Activated B cell treated with CpG ODN at 0.5 μM for 24 hours (primary cell): ENCODE measurements at regions not wholly inside any gene's neighbourhood (a gene's known extent, or its start where the extent isn't known, plus 50 kb on each side); places are given as distances from the start of the nearest gene placed in this dataset.

ENCODE experiments used
- ATAC-seq: fragments of 200-7000 bp; cut with Tn5 transposase; one replicate; pipeline ENCODE4 v1.10.0; 2021; ENCODE audit warnings: low read depth, mild to moderate bottlenecking, moderate library complexity
- CTCF ChIA-PET: fragments of 350-600 bp; sonication (Branson Sonifier 250); formaldehyde crosslinking; loops from one replicate; lab custom pipeline; 2021; ENCODE audit warnings: antibody characterized with exemption; lab: Charles Lee
- POLR2A ChIA-PET: fragments of 350-600 bp; sonication (Branson Sonifier 250); formaldehyde crosslinking; loops from one replicate; lab custom pipeline; 2021; ENCODE audit warnings: antibody characterized with exemption; lab: Charles Lee
- DNase-seq: peaks from one replicate; pipeline ENCODE4 v3.0.0; 2022
- H3K27ac Mint-ChIP-seq: one replicate; pipeline ENCODE4 v1.8.0; 2020; ENCODE audit warnings: mixed read lengths
- H3K27me3 Mint-ChIP-seq: one replicate; pipeline ENCODE4 v1.8.0; 2021; ENCODE audit warnings: mixed read lengths
- H3K36me3 Mint-ChIP-seq: one replicate; pipeline ENCODE4 v1.8.0; 2021; ENCODE audit warnings: low read depth, mixed read lengths
- H3K4me1 Mint-ChIP-seq: one replicate; pipeline ENCODE4 v1.8.0; 2021; ENCODE audit warnings: mixed read lengths
- H3K4me3 Mint-ChIP-seq: one replicate; pipeline ENCODE4 v1.8.0; 2020; ENCODE audit warnings: mild to moderate bottlenecking, mixed read lengths
- H3K9me3 Mint-ChIP-seq: one replicate; pipeline ENCODE4 v1.8.0; 2020; ENCODE audit warnings: mixed read lengths
- CTCF ChIP-seq: fragments of 200-600 bp; IDR thresholded peaks from one replicate; pipeline ENCODE4 v1.8.0; 2022; ENCODE audit warnings: antibody characterized with exemption, mild to moderate bottlenecking
- intact Hi-C: fragments of 100-400 bp; cut with micrococcal nuclease; formaldehyde crosslinking; loops from one replicate; pipeline ENCODE4 v1.15.1; 2024

DNA sequence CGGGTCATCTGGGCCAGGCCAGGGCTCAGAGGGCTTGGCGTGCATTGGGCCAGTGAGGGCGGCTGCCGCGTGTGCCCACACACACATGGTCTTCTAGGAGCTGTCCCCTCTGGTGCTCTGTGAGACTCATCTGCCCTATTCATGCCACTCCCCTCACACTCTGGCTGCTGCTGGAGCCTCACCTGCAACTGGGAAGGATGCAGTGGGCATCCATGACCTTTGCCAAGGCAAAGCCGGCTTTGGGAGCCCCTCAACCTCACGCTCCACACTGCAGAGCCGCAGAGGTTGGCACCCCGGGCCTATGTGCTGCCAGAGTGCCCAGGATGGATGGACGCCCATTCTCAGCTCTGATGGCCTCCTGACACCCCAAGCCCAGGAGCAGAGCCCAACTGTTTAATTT lies 330.2 kb upstream of the SALL3 start:
- Mint-ChIP-seq H3K36me3 (no peaks in the 10 kb centered on the region), H3K27me3 (no peaks in the 10 kb centered on the region), H3K27ac (no peak overlapping the region), H3K4me3 (no peak overlapping the region), H3K4me1 (no peaks in the 10 kb centered on the region), H3K9me3 (peaks cover 4% of the 10 kb centered on the region)
- CTCF ChIA-PET, result no interaction called here
- intact Hi-C loops, result no loop called here
- no peak for TF ChIP-seq CTCF
- no peak for ATAC-seq
- POLR2A ChIA-PET, result no interaction called here
- DNase-seq, result no peak

- Mint-ChIP-seq H3K4me3 (no peak overlapping the region), H3K27ac (no peak overlapping the region), H3K4me1 (no peaks in the 10 kb centered on the region), H3K9me3 (peaks cover 4% of the 10 kb centered on the region), H3K36me3 (no peaks in the 10 kb centered on the region), H3K27me3 (no peaks in the 10 kb centered on the region)
- intact Hi-C loops, result no loop called here
- ATAC-seq (no peak), DNase-seq (no peak)
- TF ChIP-seq CTCF, result no peak
- POLR2A ChIA-PET, result no interaction called here
- CTCF ChIA-PET, result no interaction called here
These were observed 328.7 kb upstream of the SALL3 start for GRCh38 chr18:78650926-78651325.

DNA sequence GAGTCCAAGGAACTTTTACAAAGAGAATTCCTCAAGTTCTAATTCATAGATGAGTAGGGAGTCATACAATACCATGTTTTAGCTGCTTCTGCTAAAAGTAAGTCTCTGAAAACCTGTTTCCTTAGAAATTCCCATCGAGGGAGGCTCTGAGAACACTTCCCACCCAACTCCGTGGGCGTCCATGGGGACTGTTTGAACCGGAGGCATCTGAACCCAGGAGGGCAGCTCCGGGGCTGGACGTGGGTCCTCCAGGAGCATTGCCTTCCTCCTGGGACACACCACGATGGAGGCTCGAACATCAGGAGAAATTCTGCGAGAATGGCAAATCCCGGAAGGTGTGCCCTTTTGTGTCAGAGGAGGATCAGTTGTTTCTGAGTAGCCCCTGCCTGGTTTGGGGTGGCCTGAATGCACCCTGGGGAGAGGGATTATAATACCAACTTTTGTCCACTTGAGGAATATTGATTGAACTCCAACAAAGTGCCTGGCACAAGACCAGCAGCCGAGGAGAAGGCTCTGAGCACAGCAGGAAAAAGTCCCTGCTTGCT lies 327.5 kb upstream of the SALL3 start:
- Mint-ChIP-seq H3K4me3 (no peak overlapping the region), H3K4me1 (no peaks in the 10 kb centered on the region), H3K9me3 (peaks cover 4% of the 10 kb centered on the region), H3K36me3 (no peaks in the 10 kb centered on the region), H3K27ac (no peak overlapping the region), H3K27me3 (no peaks in the 10 kb centered on the region)
- intact Hi-C loops, result no loop called here
- no peak for DNase-seq
- no peak for TF ChIP-seq CTCF
- ATAC-seq, result no peak
- ChIA-PET CTCF (no interaction called here), POLR2A (no interaction called here)

DNA sequence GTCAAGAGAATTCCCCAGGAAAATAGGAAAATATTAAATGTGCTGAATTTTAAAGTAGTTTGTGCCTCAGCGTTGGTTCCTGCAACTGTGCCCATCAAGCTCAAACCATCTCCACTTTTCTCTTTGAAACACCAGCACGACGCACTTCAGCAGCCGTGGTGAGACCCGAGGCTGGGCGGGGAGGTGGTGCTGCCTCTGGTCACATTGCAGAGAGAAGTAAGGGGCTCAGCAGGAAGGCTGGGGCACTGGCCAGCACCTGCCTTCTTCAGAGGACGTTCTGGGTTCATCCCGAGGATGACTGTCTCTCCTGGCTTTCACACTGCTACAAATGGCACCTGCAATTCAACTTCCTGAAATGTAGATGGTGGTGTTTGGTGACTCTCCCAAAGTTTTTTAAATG lies 323.7 kb upstream of the SALL3 start:
- ChIA-PET POLR2A (no interaction called here), CTCF (no interaction called here)
- Mint-ChIP-seq H3K36me3 (no peaks in the 10 kb centered on the region), H3K27ac (no peak overlapping the region), H3K4me1 (no peaks in the 10 kb centered on the region), H3K4me3 (no peak overlapping the region), H3K9me3 (peaks cover 4% of the 10 kb centered on the region), H3K27me3 (no peaks in the 10 kb centered on the region)
- no peak for TF ChIP-seq CTCF
- no peak for ATAC-seq
- intact Hi-C loops, result no loop called here
- DNase-seq, result no peak

DNA sequence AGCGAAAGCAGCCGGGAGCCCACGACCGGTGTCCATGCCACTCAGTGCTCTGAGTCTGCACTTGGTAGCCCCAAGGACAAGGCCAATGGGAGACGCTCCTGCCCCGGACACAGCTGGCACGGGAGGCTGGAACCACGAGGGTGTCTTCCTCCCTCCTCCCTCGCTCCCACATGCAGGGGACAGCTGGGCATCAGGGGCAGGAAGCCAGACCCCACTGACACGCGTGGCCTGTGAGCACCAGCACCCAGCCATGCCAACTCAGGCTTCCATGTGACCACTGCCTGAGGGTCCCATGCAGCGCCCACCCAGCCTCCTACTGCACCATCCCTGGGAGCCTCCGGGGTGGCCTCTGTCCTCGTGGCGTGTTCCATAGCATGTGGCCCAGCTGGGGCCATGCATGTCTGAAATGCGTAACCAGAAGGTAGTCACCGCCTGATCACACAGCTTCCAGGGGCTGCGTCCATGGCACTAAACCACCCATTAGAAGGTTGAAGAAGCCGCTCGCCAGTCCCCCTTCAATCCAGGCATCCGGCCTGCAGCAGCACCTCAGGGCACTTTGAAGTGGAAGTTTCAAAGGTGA lies 323.2 kb upstream of the SALL3 start:
- Mint-ChIP-seq H3K36me3 (no peaks in the 10 kb centered on the region), H3K4me3 (no peak overlapping the region), H3K9me3 (peaks cover 4% of the 10 kb centered on the region), H3K27me3 (no peaks in the 10 kb centered on the region), H3K4me1 (no peaks in the 10 kb centered on the region), H3K27ac (no peak overlapping the region)
- no peak for ATAC-seq
- POLR2A ChIA-PET, result no interaction called here
- CTCF ChIA-PET, result no interaction called here
- TF ChIP-seq CTCF, result no peak
- intact Hi-C loops, result no loop called here
- no peak for DNase-seq
